HCEC 1CT (cell line): ENCODE measurements at regions not wholly inside any gene's neighbourhood (a gene's known extent, or its start where the extent isn't known, plus 50 kb on each side); places are given as distances from the start of the nearest gene placed in this dataset.
A peak's percentile ranks its signal among the peaks of the same experiment; 100 is the strongest.

Source experiments
- DNase-seq: peaks from one replicate; pipeline ENCODE4 v3.0.0-alpha.2; 2017

- DNase-seq: no peak
These were observed 536.6 kb upstream of the CXADR start for GRCh38 chr21:16976193-16976592.

GRCh38 chr21:16978309-16978895, 534.4 kb upstream of the CXADR start:
- no peak for DNase-seq

- no peak for DNase-seq
These were observed 533.3 kb upstream of the CXADR start for GRCh38 chr21:16979574-16979973.

GRCh38 chr21:16983420-16983819, 529.4 kb upstream of the CXADR start:
- no peak for DNase-seq

GRCh38 chr21:16992448-16992847, 520.4 kb upstream of the CXADR start:
- DNase-seq: no peak

GRCh38 chr21:16993416-16994038, 519.3 kb upstream of the CXADR start:
- no peak for DNase-seq

- no peak for DNase-seq
These were observed 510.1 kb upstream of the CXADR start for GRCh38 chr21:17002594-17003257.

GRCh38 chr21:17003258-17003615, 509.6 kb upstream of the CXADR start:
- DNase-seq: peak; percentile 13

- peak; percentile 10 for DNase-seq
These were observed 509.0 kb upstream of the CXADR start for GRCh38 chr21:17003763-17004373.

GRCh38 chr21:17032141-17032655, 480.6 kb upstream of the CXADR start:
- no peak for DNase-seq

GRCh38 chr21:17044696-17045095, 468.1 kb upstream of the CXADR start:
- DNase-seq: no peak

GRCh38 chr21:17045214-17045853, 467.5 kb upstream of the CXADR start:
- peak; percentile 33 for DNase-seq

- DNase-seq: no peak
These were observed 463.9 kb upstream of the CXADR start for GRCh38 chr21:17048974-17049373.

GRCh38 chr21:17050156-17050555, 462.7 kb upstream of the CXADR start:
- no peak for DNase-seq

- DNase-seq: no peak
These were observed 462.2 kb upstream of the CXADR start for GRCh38 chr21:17050646-17051045.

GRCh38 chr21:17051054-17051453, 461.8 kb upstream of the CXADR start:
- no peak for DNase-seq

GRCh38 chr21:17053321-17053720, 459.5 kb upstream of the CXADR start:
- no peak for DNase-seq

- no peak for DNase-seq
These were observed 452.9 kb upstream of the CXADR start for GRCh38 chr21:17059936-17060335.

- no peak for DNase-seq
These were observed 446.8 kb upstream of the CXADR start for GRCh38 chr21:17066006-17066405.

- no peak for DNase-seq
These were observed 441.8 kb upstream of the CXADR start for GRCh38 chr21:17071093-17071492.

- DNase-seq: no peak
These were observed 431.6 kb upstream of the CXADR start for GRCh38 chr21:17081193-17081592.

- no peak for DNase-seq
These were observed 429.9 kb upstream of the CXADR start for GRCh38 chr21:17082843-17083483.

GRCh38 chr21:17085707-17086106, 427.1 kb upstream of the CXADR start:
- DNase-seq: no peak
